B cell (primary cell): ENCODE measurements at regions not wholly inside any gene's neighbourhood (a gene's known extent, or its start where the extent isn't known, plus 50 kb on each side); places are given as distances from the start of the nearest gene placed in this dataset.

ENCODE experiments used
- CTCF ChIP-seq: fragments of 200-600 bp; IDR thresholded peaks from one replicate; pipeline ENCODE4 v1.8.0; 2022; ENCODE audit warnings: antibody characterized with exemption, mild to moderate bottlenecking
- EZH2 ChIP-seq: IDR thresholded peaks from 2 replicates; pipeline ENCODE4 v1.6.1; 2012; ENCODE audit warnings: borderline replicate concordance, low read depth, mild to moderate bottlenecking, moderate library complexity, low read length; ENCODE audit not compliant: insufficient read depth, poor library complexity, severe bottlenecking

DNA sequence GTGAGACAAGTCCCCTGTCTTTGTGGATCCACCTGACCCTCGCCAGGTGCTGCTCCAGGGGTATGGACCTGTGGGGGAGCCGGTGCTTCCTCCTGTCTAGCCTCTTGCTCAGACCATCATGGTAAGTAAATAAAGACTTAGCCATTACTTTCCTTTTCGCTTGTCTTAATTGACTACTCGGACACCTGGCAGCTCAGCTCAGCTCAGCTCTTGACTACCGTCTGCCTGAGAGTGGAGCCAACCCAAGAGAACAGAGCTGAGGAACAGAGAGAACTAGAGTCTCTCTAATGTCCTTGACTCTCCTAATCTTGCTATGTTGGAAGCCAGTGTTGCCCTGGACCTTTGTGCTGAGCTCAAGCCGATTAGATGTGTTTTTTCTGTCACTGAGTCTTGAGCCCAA is 170.3 kb upstream of the CXCR4 start:
- no peak for TF ChIP-seq CTCF
- no peak for TF ChIP-seq EZH2
